AG09309 (cell line): ENCODE measurements at regions not wholly inside any gene's neighbourhood (a gene's known extent, or its start where the extent isn't known, plus 50 kb on each side); places are given as distances from the start of the nearest gene placed in this dataset.

Source experiments
- DNase-seq: peaks from one replicate; pipeline ENCODE4 v3.0.0-alpha.2; 2010; ENCODE audit warnings: low read depth
- H3K4me3 ChIP-seq: 2 replicates; pipeline ENCODE4 v1.5.1; 2011; ENCODE audit warnings: mild to moderate bottlenecking, low read depth, low read length, moderate library complexity; ENCODE audit not compliant: control insufficient read depth
- CTCF ChIP-seq: IDR thresholded peaks from 2 replicates; pipeline ENCODE4 v1.5.1; 2011; ENCODE audit warnings: mild to moderate bottlenecking, low read depth, low read length, inconsistent platforms; ENCODE audit not compliant: insufficient read depth, control insufficient read depth; ENCODE audit errors: missing control alignments

- TF ChIP-seq CTCF: no peak
- H3K4me3 ChIP-seq: no peak overlapping the region
- DNase-seq: no peak
These were observed 156.2 kb upstream of the TCF4 start for GRCh38 chr18:55744206-55744605.

GRCh38 chr18:55743736-55744135 lies 155.7 kb upstream of the TCF4 start:
- no peak for DNase-seq
- no peak overlapping the region for H3K4me3 ChIP-seq
- TF ChIP-seq CTCF: no peak

GRCh38 chr18:55743133-55743532 lies 155.1 kb upstream of the TCF4 start:
- DNase-seq: no peak
- no peak for TF ChIP-seq CTCF
- no peak overlapping the region for H3K4me3 ChIP-seq

- DNase-seq: no peak
- no peak for TF ChIP-seq CTCF
These were observed 151.5 kb upstream of the TCF4 start for GRCh38 chr18:55739488-55739887.

GRCh38 chr18:55738483-55739114 lies 150.6 kb upstream of the TCF4 start:
- no peak for DNase-seq
- no peak overlapping the region for H3K4me3 ChIP-seq
- TF ChIP-seq CTCF: no peak

More at GRCh38 chr18:55739488-55739887, 151.5 kb upstream of the TCF4 start:
- H3K4me3 ChIP-seq: no peak overlapping the region

GRCh38 chr18:55737781-55738468 lies 149.9 kb upstream of the TCF4 start:
- no peak for TF ChIP-seq CTCF
- H3K4me3 ChIP-seq: no peak overlapping the region
- no peak for DNase-seq
